ENCODE measurements at regions not wholly inside any gene's neighbourhood (a gene's known extent, or its start where the extent isn't known, plus 50 kb on each side); places are given as distances from the start of the nearest gene placed in this dataset.

DNA sequence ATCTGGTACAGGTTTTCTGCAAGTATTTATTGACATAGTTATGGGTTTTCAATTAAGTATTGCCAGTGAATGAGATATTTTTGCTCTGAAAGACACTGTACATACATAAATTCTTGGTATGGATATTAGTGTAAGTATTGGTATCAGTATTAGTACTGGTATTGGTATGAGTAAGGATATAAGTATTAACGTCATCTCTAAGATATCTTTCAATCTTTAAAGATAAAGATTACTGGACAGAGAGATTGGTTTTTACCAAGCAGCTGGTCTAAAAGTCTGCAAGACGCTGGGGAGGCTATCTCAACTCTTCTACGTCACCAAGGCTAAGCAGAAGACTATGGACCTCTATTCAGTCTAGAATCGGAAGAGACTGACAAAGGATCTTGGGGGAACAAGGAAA, 234.5 kb downstream of the NXPE2 start (continued):
- TF ChIP-seq, protein P1, sequence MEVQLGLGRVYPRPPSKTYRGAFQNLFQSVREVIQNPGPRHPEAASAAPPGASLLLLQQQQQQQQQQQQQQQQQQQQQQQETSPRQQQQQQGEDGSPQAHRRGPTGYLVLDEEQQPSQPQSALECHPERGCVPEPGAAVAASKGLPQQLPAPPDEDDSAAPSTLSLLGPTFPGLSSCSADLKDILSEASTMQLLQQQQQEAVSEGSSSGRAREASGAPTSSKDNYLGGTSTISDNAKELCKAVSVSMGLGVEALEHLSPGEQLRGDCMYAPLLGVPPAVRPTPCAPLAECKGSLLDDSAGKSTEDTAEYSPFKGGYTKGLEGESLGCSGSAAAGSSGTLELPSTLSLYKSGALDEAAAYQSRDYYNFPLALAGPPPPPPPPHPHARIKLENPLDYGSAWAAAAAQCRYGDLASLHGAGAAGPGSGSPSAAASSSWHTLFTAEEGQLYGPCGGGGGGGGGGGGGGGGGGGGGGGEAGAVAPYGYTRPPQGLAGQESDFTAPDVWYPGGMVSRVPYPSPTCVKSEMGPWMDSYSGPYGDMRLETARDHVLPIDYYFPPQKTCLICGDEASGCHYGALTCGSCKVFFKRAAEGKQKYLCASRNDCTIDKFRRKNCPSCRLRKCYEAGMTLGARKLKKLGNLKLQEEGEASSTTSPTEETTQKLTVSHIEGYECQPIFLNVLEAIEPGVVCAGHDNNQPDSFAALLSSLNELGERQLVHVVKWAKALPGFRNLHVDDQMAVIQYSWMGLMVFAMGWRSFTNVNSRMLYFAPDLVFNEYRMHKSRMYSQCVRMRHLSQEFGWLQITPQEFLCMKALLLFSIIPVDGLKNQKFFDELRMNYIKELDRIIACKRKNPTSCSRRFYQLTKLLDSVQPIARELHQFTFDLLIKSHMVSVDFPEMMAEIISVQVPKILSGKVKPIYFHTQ (CRISPR knock-in tag; IDR thresholded peaks at IDR 0.05) = no peak
- TF ChIP-seq RORB (CRISPR knock-in tag; IDR thresholded peaks at IDR 0.05) (no peak), ETV6 (CRISPR knock-in tag; IDR thresholded peaks at IDR 0.05) (no peak)
- TF ChIP-seq, protein P2, sequence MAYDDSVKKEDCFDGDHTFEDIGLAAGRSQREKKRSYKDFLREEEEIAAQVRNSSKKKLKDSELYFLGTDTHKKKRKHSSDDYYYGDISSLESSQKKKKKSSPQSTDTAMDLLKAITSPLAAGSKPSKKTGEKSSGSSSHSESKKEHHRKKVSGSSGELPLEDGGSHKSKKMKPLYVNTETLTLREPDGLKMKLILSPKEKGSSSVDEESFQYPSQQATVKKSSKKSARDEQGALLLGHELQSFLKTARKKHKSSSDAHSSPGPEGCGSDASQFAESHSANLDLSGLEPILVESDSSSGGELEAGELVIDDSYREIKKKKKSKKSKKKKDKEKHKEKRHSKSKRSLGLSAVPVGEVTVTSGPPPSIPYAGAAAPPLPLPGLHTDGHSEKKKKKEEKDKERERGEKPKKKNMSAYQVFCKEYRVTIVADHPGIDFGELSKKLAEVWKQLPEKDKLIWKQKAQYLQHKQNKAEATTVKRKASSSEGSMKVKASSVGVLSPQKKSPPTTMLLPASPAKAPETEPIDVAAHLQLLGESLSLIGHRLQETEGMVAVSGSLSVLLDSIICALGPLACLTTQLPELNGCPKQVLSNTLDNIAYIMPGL (CRISPR knock-in tag; IDR thresholded peaks at IDR 0.05) = no peak

DNA sequence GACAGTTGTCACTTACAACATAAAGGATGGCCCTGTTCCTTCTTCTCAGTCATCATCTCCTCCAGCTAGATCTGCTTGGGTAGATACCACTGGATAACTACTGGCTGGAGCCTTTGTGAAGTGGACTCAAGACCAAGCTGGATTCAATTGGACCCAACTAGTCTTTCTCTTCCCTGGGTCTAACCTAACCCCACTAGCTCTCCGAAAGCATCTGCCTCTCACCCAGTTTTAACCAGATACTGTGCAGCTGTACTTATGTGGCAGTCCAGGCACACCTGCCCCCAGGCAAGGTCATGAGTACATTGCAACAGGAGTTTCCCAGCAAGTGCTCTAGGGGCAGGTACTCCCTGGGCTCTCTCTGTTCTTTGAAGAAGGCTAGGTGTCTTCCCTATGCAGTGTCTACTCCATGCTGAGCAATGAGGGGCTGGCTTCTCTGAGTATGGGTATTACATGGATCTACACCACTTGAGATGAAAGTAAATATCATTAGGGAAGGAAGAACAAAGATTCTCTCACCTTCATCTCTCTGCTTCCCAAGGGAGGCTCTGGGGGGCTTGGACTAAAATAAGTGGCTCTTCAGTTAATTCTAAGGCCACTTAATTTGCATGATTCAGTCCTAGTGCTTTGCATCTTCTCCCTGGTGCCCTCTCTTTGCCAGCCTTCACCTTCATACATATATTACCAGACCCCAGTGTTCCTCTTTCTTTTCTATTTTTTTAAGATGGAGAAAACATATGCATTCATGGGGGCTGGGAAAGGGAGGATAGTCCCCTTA, 236.1 kb downstream of the NXPE2 start:
- H3K27ac Mint-ChIP-seq = no peak overlapping the region
- TF ChIP-seq ZNF232 (CRISPR knock-in tag; IDR thresholded peaks at IDR 0.05) (no peak), SP1 (CRISPR knock-in tag; conservative IDR thresholded peaks at IDR 0.05) (no peak), ESRRA (CRISPR knock-in tag; IDR thresholded peaks at IDR 0.05; ENCODE audit: borderline replicate concordance) (no peak), CREM (CRISPR knock-in tag; IDR thresholded peaks at IDR 0.05) (no peak), NR3C1 (CRISPR knock-in tag; conservative IDR thresholded peaks at IDR 0.05; ENCODE audit: low read depth) (no peak), TCF7 (CRISPR knock-in tag; IDR thresholded peaks at IDR 0.05; ENCODE audit: low read depth) (no peak), KAT7 (CRISPR knock-in tag; IDR thresholded peaks at IDR 0.05; ENCODE audit: borderline replicate concordance) (no peak)
- TF ChIP-seq, protein P3, sequence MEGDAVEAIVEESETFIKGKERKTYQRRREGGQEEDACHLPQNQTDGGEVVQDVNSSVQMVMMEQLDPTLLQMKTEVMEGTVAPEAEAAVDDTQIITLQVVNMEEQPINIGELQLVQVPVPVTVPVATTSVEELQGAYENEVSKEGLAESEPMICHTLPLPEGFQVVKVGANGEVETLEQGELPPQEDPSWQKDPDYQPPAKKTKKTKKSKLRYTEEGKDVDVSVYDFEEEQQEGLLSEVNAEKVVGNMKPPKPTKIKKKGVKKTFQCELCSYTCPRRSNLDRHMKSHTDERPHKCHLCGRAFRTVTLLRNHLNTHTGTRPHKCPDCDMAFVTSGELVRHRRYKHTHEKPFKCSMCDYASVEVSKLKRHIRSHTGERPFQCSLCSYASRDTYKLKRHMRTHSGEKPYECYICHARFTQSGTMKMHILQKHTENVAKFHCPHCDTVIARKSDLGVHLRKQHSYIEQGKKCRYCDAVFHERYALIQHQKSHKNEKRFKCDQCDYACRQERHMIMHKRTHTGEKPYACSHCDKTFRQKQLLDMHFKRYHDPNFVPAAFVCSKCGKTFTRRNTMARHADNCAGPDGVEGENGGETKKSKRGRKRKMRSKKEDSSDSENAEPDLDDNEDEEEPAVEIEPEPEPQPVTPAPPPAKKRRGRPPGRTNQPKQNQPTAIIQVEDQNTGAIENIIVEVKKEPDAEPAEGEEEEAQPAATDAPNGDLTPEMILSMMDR (IDR thresholded peaks at IDR 0.05) = no peak
- H3K9me3 Mint-ChIP-seq = 0 out of 2 replicates have a peak, but pooled peaks cover 3% of the 10 kb centered on the region

DNA sequence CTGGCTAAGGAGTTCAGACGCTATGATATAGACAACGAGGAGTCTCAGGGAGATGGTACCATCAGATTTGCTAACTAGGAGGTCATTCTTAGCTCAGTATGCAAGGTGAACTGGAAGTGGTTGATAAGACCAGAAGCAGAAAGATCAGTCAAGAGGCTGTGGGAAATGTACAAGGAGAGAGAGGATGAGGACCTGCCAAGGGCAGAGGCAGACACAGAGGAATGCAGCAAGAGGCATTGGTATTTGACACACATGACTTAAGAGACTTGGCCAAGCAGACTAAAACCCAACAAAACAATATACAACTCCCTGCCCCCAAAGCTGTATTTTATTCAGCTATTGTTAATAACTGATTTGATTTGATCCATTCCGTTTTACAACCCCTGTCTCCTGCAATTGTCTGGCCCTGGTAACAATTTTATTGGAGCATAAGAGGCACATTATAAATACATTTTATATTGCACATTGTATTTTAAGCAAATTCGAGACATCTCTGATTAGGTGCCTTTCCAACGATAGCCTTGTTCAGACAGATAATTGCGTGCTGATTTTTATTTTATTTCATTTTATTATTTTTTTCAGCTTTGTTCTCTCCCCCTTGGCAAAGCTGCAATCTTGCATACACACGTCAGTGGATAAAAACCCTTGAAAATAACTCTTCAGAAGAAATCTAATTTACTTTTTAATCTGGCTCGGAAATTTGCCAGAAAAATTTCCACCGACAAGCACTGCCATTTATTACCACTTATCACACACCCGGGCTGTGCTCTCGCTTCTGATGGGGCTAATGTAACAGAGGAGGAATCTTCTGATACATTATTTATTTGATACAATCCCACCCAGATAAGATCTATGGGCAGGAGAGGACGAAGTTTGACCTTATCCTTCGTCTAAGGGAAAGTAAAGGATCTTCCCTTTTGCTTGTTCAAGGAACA, 237.8 kb downstream of the NXPE2 start:
- no peak for DNase-seq (ENCODE audit: low spot score)
- Mint-ChIP-seq H3K27ac (no peak overlapping the region), H3K36me3 (no peaks in the 10 kb centered on the region), H3K27me3 (ENCODE audit: low read depth) (peaks cover 4% of the 10 kb centered on the region; the same call in 1 of the 2 replicates), H3K4me3 (no peak overlapping the region), H3K9me3 (0 out of 2 replicates have a peak, but pooled peaks cover 3% of the 10 kb centered on the region), H3K4me1 (no peaks in the 10 kb centered on the region)
- POLR2A ChIA-PET = no interaction called here
- CTCF ChIA-PET = interaction anchor here (1.2 kb wide), 1 partner anchor 24 kb away, joined by 4 read pairs; no protein-coding TSS in a partner anchor
- no peak for ATAC-seq
- TF ChIP-seq, protein P4, sequence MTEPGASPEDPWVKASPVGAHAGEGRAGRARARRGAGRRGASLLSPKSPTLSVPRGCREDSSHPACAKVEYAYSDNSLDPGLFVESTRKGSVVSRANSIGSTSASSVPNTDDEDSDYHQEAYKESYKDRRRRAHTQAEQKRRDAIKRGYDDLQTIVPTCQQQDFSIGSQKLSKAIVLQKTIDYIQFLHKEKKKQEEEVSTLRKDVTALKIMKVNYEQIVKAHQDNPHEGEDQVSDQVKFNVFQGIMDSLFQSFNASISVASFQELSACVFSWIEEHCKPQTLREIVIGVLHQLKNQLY (CRISPR knock-in tag; IDR thresholded peaks at IDR 0.05) = no peak
- no peak for TF ChIP-seq TEAD1 (CRISPR knock-in tag; IDR thresholded peaks at IDR 0.05)
- TF ChIP-seq JAZF1 (CRISPR knock-in tag; IDR thresholded peaks at IDR 0.05) = no peak
- TF ChIP-seq ZBTB21 (CRISPR knock-in tag; IDR thresholded peaks at IDR 0.05; ENCODE audit: borderline replicate concordance) = no peak
- TF ChIP-seq ZNF263 (CRISPR knock-in tag; IDR thresholded peaks at IDR 0.05; ENCODE audit: low read depth) = no peak
- TF ChIP-seq, protein P5, sequence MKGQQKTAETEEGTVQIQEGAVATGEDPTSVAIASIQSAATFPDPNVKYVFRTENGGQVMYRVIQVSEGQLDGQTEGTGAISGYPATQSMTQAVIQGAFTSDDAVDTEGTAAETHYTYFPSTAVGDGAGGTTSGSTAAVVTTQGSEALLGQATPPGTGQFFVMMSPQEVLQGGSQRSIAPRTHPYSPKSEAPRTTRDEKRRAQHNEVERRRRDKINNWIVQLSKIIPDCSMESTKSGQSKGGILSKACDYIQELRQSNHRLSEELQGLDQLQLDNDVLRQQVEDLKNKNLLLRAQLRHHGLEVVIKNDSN (CRISPR knock-in tag; IDR thresholded peaks at IDR 0.05) = no peak
- no peak for TF ChIP-seq FOXJ3 (CRISPR knock-in tag; IDR thresholded peaks at IDR 0.05; ENCODE audit: borderline replicate concordance)

More for the DNA sequence above, 236.1 kb downstream of the NXPE2 start:
- CTCF ChIA-PET = interaction anchor here (1.1 to 1.2 kb wide), 2 partner anchors 22 kb away, joined by 3 to 4 read pairs; no protein-coding TSS in a partner anchor
- no peak for ATAC-seq
- no peak for DNase-seq (ENCODE audit: low spot score)
- POLR2A ChIA-PET = no interaction called here
- H3K36me3 Mint-ChIP-seq = no peaks in the 10 kb centered on the region
- no peak overlapping the region for H3K4me3 Mint-ChIP-seq
- no peaks in the 10 kb centered on the region for H3K4me1 Mint-ChIP-seq
- H3K27me3 Mint-ChIP-seq (ENCODE audit: low read depth) = peaks cover 6% of the 10 kb centered on the region

Data from WTC11 (cell line).